ENCODE measurements at regions not wholly inside any gene's neighbourhood (a gene's known extent, or its start where the extent isn't known, plus 50 kb on each side); places are given as distances from the start of the nearest gene placed in this dataset.

DNA sequence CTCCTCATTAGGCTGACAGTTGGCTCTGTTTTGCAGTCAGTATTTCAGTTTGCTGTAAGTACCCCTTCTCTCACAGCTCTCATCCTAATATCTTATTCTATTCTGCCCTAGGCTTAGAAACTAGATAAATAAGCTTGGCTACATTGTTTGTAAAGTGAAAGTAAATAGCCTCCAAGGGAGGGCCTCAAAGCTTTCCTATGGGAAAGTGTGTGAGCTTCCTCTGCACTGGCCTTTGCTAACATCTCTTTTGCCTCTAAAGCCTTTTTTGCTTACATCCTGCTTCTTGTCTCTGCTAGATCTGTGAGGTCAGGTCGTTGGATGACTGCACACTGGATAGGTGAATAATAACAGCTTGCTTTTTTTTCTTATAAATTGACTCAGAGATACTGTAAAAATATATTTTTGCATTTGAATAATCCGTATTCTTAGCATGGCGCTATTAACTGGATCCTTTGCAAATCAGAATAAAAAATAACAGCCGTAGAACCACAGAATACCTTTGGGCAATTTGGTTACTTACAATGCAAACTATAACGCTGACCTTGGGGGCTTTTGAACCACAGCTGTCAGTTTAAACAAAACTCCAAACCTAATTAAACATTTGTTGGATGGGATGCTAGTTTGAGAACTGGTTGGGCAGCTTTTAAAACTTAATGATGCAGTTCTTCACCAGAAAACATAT, 55.1 kb downstream of the TTC6 start:
- H3K4me3 ChIP-seq, result no peak overlapping the region
- TF ChIP-seq, protein P1, sequence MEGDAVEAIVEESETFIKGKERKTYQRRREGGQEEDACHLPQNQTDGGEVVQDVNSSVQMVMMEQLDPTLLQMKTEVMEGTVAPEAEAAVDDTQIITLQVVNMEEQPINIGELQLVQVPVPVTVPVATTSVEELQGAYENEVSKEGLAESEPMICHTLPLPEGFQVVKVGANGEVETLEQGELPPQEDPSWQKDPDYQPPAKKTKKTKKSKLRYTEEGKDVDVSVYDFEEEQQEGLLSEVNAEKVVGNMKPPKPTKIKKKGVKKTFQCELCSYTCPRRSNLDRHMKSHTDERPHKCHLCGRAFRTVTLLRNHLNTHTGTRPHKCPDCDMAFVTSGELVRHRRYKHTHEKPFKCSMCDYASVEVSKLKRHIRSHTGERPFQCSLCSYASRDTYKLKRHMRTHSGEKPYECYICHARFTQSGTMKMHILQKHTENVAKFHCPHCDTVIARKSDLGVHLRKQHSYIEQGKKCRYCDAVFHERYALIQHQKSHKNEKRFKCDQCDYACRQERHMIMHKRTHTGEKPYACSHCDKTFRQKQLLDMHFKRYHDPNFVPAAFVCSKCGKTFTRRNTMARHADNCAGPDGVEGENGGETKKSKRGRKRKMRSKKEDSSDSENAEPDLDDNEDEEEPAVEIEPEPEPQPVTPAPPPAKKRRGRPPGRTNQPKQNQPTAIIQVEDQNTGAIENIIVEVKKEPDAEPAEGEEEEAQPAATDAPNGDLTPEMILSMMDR (IDR thresholded peaks at IDR 0.05), result no peak
- DNase-seq (ENCODE audit: low spot score), result no peak
- H3K27ac ChIP-seq, result no peak overlapping the region

DNA sequence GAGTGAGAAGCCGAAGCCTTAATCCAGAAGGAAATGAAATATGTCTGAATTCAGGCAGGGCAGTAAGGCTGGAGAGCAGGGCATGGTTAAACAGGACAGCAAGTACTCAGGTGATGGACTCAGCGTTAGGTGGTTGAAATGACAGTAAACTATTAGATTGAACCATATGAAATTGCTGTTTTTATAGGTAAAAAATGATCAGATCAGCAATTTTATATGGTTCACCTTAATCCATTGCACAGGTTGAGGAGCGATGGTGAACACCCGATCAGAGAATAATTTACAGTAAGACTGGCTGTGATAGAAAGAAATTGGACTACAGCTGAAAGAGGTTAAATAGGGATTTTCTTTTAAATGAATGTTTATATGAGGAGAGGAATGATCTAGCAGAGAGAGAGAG, 56.6 kb downstream of the TTC6 start:
- TF ChIP-seq, protein P1 (IDR thresholded peaks at IDR 0.05), result no peak
- DNase-seq (ENCODE audit: low spot score), result no peak
- Histone ChIP-seq H3K4me3 (no peak overlapping the region), H3K27ac (no peak overlapping the region)

DNA sequence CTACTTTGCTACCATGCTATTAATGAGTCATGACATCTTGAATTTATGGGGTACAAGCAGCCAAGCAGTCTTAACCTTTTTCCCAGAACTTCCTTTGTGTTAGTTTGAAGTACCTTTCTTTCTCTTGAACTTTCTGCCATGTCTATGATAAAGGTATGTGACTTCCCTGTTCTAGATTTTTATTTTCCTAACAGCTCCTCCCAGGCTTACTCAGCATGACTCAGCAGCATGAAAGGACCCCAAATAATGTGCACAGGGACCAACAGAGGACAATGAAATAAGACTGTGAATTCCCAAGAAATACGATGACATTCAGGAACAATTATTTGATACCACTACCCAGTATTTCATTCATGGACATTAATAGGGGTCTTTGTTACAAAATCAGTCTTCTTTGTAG, 60.0 kb downstream of the TTC6 start:
- TF ChIP-seq, protein P1 (IDR thresholded peaks at IDR 0.05), result no peak
- H3K4me3 ChIP-seq, result no peak overlapping the region
- DNase-seq (ENCODE audit: low spot score), result no peak
- no peak overlapping the region for H3K27ac ChIP-seq

DNA sequence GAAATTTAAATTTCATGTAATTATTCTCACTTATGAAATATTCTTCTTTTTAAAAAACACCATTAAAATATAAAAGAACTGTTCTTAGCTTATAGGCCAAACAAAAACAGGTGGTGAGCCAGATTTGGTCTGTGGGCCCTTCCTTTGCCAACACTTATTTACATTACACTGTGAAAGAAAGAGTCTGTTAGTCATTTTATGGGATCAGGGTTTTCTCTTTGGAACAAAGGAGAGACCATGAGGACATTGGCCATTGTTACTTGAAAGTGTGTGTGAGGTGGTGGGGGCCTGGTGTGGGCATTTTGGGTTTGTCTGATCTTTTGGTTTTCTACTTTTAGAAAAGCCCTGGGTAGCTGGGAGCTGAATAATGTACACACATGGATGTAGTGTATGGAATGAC, 62.7 kb downstream of the TTC6 start:
- H3K27ac ChIP-seq, result no peak overlapping the region
- H3K4me3 ChIP-seq, result no peak overlapping the region
- TF ChIP-seq, protein P1 (IDR thresholded peaks at IDR 0.05), result no peak
- no peak for DNase-seq (ENCODE audit: low spot score)

DNA sequence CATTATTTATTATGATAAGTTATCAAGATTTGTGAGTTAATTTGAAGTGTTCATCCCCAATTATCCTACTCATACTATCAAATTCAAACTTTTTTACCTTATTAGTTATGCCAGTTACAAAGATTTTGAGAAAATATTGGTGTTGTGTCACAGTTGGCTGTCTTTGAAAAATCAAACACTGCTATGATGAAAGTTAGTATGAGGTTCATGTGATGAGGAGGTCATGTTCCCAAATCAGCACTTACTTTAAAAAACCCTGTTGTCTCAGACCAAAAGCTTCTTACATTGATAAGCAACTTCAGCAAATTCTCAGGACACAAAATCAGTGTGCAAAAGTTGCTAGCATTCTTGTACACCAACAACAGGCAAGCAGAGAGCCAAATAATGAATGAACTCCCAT, 68.1 kb downstream of the TTC6 start:
- TF ChIP-seq, protein P1 (IDR thresholded peaks at IDR 0.05), result no peak
- no peak for DNase-seq (ENCODE audit: low spot score)
- no peak overlapping the region for H3K4me3 ChIP-seq
- no peak overlapping the region for H3K27ac ChIP-seq

DNA sequence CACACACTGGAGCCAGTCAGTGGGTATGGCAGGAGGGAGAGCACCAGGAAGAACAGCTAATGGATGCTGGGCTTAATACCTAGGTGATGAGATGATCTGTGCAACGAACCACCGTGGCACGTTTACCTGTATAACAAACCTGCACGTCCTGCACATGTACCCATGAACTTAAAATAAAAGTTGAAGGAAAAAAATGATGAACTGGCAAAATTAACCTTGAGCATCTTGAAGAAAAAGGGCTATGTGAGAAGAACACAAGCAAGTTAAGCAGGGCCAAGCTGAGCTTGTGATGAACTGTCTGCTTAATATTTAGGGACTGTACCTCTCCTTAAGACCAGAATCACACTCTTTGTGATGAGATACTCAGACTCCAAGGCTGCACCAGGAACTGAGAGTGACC, 70.0 kb downstream of the TTC6 start:
- no peak overlapping the region for H3K27ac ChIP-seq
- TF ChIP-seq, protein P1 (IDR thresholded peaks at IDR 0.05), result no peak
- H3K4me3 ChIP-seq, result no peak overlapping the region
- DNase-seq (ENCODE audit: low spot score), result no peak

DNA sequence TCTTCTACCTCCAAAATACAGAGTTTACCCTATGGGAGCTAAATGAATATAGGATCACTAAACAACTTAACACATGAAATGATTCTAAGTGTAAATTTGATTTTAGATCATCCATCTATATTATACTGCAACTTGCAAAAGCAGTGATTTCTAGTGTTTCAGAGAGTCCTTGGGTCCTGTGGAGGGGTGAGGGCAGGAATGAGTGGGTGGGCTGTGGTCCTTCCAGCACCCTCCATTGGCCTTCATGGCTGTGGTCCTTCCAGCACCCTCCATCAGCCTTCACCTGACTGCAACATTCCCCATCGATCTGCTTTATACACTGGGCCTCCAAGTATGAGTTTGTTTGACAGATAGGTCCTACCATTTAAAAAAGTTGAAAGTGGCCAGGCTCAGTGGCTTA, 70.5 kb downstream of the TTC6 start:
- H3K27ac ChIP-seq, result no peak overlapping the region
- DNase-seq (ENCODE audit: low spot score), result no peak
- TF ChIP-seq, protein P1 (IDR thresholded peaks at IDR 0.05), result no peak
- no peak overlapping the region for H3K4me3 ChIP-seq
